Endodermal cell (in vitro differentiated cells): ENCODE measurements at regions not wholly inside any gene's neighbourhood (a gene's known extent, or its start where the extent isn't known, plus 50 kb on each side); places are given as distances from the start of the nearest gene placed in this dataset.

Experiments
- DNase-seq: peaks from one replicate; pipeline ENCODE4 v3.0.0-alpha.2; 2017
- H3K27ac ChIP-seq: 2 replicates; pipeline ENCODE4 v1.5.1; 2013; ENCODE audit warnings: mild to moderate bottlenecking, low read depth, low read length, moderate library complexity
- H3K27me3 ChIP-seq: 2 replicates; pipeline ENCODE4 v1.6.1; 2013; ENCODE audit warnings: mild to moderate bottlenecking, low read length, moderate library complexity; ENCODE audit not compliant: insufficient read depth, control insufficient read depth, poor library complexity, severe bottlenecking
- H3K36me3 ChIP-seq: 2 replicates; pipeline ENCODE4 v1.7.0; 2013; ENCODE audit warnings: mild to moderate bottlenecking, low read length, moderate library complexity; ENCODE audit not compliant: control insufficient read depth, insufficient read depth
- H3K4me1 ChIP-seq: one replicate; pipeline ENCODE4 v1.7.0; 2013; ENCODE audit warnings: low read length; ENCODE audit not compliant: control insufficient read depth, insufficient read depth
- H3K4me3 ChIP-seq: 2 replicates; pipeline ENCODE4 v1.5.1; 2013; ENCODE audit warnings: mild to moderate bottlenecking, low read length, moderate library complexity
- H3K9ac ChIP-seq: 2 replicates; pipeline ENCODE4 v1.6.1; 2013; ENCODE audit warnings: mild to moderate bottlenecking, low read length, moderate library complexity; ENCODE audit not compliant: poor library complexity, severe bottlenecking; ENCODE audit errors: extremely low read depth
- H3K9me3 ChIP-seq: 2 replicates; pipeline ENCODE4 v1.6.1; 2013; ENCODE audit warnings: mild to moderate bottlenecking, low read length, moderate library complexity; ENCODE audit not compliant: control insufficient read depth
- H3K27ac Mint-ChIP-seq: 2 replicates; pipeline ENCODE4 v1.8.0; 2020; ENCODE audit warnings: mixed read lengths
- H3K27me3 Mint-ChIP-seq: 2 replicates; pipeline ENCODE4 v1.8.0; 2021; ENCODE audit warnings: mild to moderate bottlenecking, mixed read lengths; ENCODE audit not compliant: insufficient read depth
- H3K36me3 Mint-ChIP-seq: 2 replicates; pipeline ENCODE4 v1.8.0; 2020; ENCODE audit warnings: low read depth, mixed read lengths
- H3K4me1 Mint-ChIP-seq: 2 replicates; pipeline ENCODE4 v1.8.0; 2020; ENCODE audit warnings: mixed read lengths
- H3K4me3 Mint-ChIP-seq: 2 replicates; pipeline ENCODE4 v1.8.0; 2020; ENCODE audit warnings: mild to moderate bottlenecking, moderate library complexity, mixed read lengths
- H3K9me3 Mint-ChIP-seq: 2 replicates; pipeline ENCODE4 v1.8.0; 2020; ENCODE audit warnings: mild to moderate bottlenecking, mixed read lengths
- WGBS, 2 experiments: methylation state at CpG; one replicate each; pipeline versions ENCODE4 v1.1.5 to v1.1.7; 2013; ENCODE audit warnings: missing lambda C conversion rate in 2 of 2, mixed read lengths in 1 of 2; ENCODE audit not compliant: insufficient coverage in 1 of 2, insufficient read length in 1 of 2; 5-methylcytosine and 5-hydroxymethylcytosine counted together
- TF ChIP-seq, protein P1 (sequence below): fragments of 200-600 bp; sonication (generic); conservative IDR thresholded peaks from 2 replicates; pipeline ENCODE4 v1.5.0; 2021; ENCODE audit warnings: antibody characterized with exemption, mild to moderate bottlenecking

DNA sequence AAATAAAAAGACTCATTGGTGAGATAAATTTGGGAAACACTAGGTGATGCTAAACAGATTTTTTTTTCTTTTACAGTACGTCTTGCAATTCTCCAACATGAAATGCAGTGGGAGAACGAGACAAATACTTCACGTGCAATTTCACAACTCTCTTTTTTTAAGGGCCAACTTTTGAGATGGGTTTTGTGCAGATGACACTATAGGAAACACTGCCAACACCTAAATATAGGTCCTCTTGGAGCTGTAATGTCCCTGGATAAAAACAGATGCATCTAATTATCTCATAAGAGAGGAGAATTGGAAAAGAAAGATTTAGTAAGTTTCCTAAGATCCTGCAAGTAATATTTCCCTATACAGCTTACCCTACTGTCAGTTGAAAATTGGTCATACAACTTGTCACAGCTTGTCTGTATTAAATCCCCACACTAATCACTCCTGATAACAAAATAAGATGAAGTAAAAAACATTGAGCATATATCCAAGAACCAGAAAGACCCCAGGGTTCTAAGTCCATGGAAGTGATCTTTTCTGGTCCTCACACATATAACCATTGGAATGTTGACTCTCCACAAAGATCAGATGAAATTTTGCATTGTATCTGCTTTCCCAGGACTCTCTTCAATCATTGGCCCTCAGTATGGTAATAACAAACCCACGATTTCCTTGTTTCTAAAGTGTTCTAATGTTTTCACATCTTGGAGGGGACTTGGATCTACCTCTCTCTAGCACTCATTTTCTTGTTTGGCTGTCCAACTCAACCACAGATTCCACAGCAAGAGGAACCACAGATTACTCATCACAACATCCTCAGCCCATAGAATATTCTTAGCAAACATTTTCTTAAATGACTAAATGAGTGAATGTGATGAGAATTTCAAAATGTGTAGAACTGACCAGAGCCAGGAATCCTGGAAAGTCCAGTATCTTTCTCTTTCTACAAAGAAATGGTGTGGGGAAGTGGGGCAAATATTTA is 769.4 kb upstream of the USP15 start:
- Histone ChIP-seq H3K27ac (no peak overlapping the region), H3K4me1 (no peaks in the 10 kb centered on the region), H3K27me3 (no peaks in the 10 kb centered on the region), H3K4me3 (no peak overlapping the region), H3K9ac (no peak overlapping the region), H3K36me3 (no peaks in the 10 kb centered on the region), H3K9me3 (no peaks in the 10 kb centered on the region)
- 93 to 95% methylated on average over 3 to 4 of the region's 4 CpGs for WGBS, 2 experiments
- Mint-ChIP-seq H3K27ac (no peak overlapping the region), H3K36me3 (no peaks in the 10 kb centered on the region), H3K4me3 (no peak overlapping the region), H3K4me1 (no peaks in the 10 kb centered on the region), H3K9me3 (peaks cover 5% of the 10 kb centered on the region), H3K27me3 (no peaks in the 10 kb centered on the region)
- TF ChIP-seq, protein P1, sequence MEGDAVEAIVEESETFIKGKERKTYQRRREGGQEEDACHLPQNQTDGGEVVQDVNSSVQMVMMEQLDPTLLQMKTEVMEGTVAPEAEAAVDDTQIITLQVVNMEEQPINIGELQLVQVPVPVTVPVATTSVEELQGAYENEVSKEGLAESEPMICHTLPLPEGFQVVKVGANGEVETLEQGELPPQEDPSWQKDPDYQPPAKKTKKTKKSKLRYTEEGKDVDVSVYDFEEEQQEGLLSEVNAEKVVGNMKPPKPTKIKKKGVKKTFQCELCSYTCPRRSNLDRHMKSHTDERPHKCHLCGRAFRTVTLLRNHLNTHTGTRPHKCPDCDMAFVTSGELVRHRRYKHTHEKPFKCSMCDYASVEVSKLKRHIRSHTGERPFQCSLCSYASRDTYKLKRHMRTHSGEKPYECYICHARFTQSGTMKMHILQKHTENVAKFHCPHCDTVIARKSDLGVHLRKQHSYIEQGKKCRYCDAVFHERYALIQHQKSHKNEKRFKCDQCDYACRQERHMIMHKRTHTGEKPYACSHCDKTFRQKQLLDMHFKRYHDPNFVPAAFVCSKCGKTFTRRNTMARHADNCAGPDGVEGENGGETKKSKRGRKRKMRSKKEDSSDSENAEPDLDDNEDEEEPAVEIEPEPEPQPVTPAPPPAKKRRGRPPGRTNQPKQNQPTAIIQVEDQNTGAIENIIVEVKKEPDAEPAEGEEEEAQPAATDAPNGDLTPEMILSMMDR = no peak
- DNase-seq = no peak

GRCh38 chr12:61502179-61502578 is 758.0 kb upstream of the USP15 start:
- Mint-ChIP-seq H3K27me3 (no peaks in the 10 kb centered on the region), H3K4me3 (no peak overlapping the region), H3K27ac (no peak overlapping the region), H3K9me3 (peaks cover 17% of the 10 kb centered on the region), H3K36me3 (peaks cover 7% of the 10 kb centered on the region), H3K4me1 (peaks cover 8% of the 10 kb centered on the region)
- DNase-seq = no peak
- Histone ChIP-seq H3K4me1 (no peaks in the 10 kb centered on the region), H3K9me3 (peaks cover 12% of the 10 kb centered on the region), H3K4me3 (no peak overlapping the region), H3K27ac (no peak overlapping the region), H3K27me3 (no peaks in the 10 kb centered on the region), H3K36me3 (no peaks in the 10 kb centered on the region), H3K9ac (no peak overlapping the region)
- TF ChIP-seq, protein P1 = no peak

- H3K36me3 Mint-ChIP-seq = peaks cover 7% of the 10 kb centered on the region
- H3K4me1 Mint-ChIP-seq = peaks cover 8% of the 10 kb centered on the region
- no peaks in the 10 kb centered on the region for H3K36me3 ChIP-seq
- peaks cover 17% of the 10 kb centered on the region for H3K9me3 Mint-ChIP-seq
- no peaks in the 10 kb centered on the region for H3K27me3 Mint-ChIP-seq
- no peak overlapping the region for H3K4me3 Mint-ChIP-seq
- no peaks in the 10 kb centered on the region for H3K27me3 ChIP-seq
- TF ChIP-seq, protein P1 = no peak
- peaks cover 12% of the 10 kb centered on the region for H3K9me3 ChIP-seq
- no peak overlapping the region for H3K27ac ChIP-seq
- H3K27ac Mint-ChIP-seq = peak overlapping the region; percentile 30
- no peaks in the 10 kb centered on the region for H3K4me1 ChIP-seq
- peak; percentile 63 for DNase-seq
- 17 to 40% methylated on average over 1 of the region's 1 CpG for WGBS, 2 experiments
- H3K9ac ChIP-seq = no peak overlapping the region
- no peak overlapping the region for H3K4me3 ChIP-seq
Measured at GRCh38 chr12:61504396-61505080, 755.7 kb upstream of the USP15 start.
